ENCODE measurements at regions not wholly inside any gene's neighbourhood (a gene's known extent, or its start where the extent isn't known, plus 50 kb on each side); places are given as distances from the start of the nearest gene placed in this dataset.

GRCh38 chr1:106954661-106955229 is 101.7 kb upstream of the PRMT6 start:
- TF ChIP-seq POLR2AphosphoS5 (IDR thresholded peaks at IDR 0.05; ENCODE audit: low read depth, low read length), result no peak
- TF ChIP-seq TAF1 (IDR thresholded peaks at IDR 0.05; ENCODE audit: borderline replicate concordance, insufficient read depth, low read length), result no peak
- no peak for TF ChIP-seq REST (IDR thresholded peaks at IDR 0.05; ENCODE audit: insufficient read depth in 1 of 2, low read depth in 2 of 2, low read length in 2 of 2)
